ENCODE measurements at regions not wholly inside any gene's neighbourhood (a gene's known extent, or its start where the extent isn't known, plus 50 kb on each side); places are given as distances from the start of the nearest gene placed in this dataset.

- H3K27ac ChIP-seq: no peak overlapping the region
- no peak overlapping the region for H3K4me3 ChIP-seq
- no peak for ATAC-seq (ENCODE audit: insufficient number of reproducible peaks, low FRiP score, low read depth)
- no peaks in the 10 kb centered on the region for H3K27me3 ChIP-seq (replicated peaks; ENCODE audit: insufficient read depth)
- H3K36me3 ChIP-seq: no peaks in the 10 kb centered on the region
- peaks cover 7 to 20% of the 10 kb centered on the region in 2 donors for H3K4me1 ChIP-seq (ENCODE audit: control insufficient read depth in 1 of 2, low read depth in 2 of 2)
- no peak for TF ChIP-seq CTCF (IDR thresholded peaks at IDR 0.05)
- no peaks in the 10 kb centered on the region for H3K9me3 ChIP-seq
- DNase-seq (ENCODE audit: low spot score): no peak
Measured at GRCh38 chr11:106464728-106465127, 387.3 kb downstream of the AASDHPPT start.

GRCh38 chr11:106466521-106467080 lies 389.1 kb downstream of the AASDHPPT start:
- ATAC-seq (ENCODE audit: insufficient number of reproducible peaks, low FRiP score, low read depth): no peak
- Histone ChIP-seq H3K4me3 (no peak overlapping the region), H3K27me3 (replicated peaks; ENCODE audit: insufficient read depth) (no peaks in the 10 kb centered on the region), H3K27ac (no peak overlapping the region), H3K9me3 (no peaks in the 10 kb centered on the region), H3K4me1 (ENCODE audit: control insufficient read depth in 1 of 2, low read depth in 2 of 2) (peaks cover 7 to 15% of the 10 kb centered on the region in 2 donors), H3K36me3 (no peaks in the 10 kb centered on the region)
- no peak for TF ChIP-seq CTCF (IDR thresholded peaks at IDR 0.05)
- DNase-seq (ENCODE audit: low spot score): no peak

- no peak for TF ChIP-seq CTCF (IDR thresholded peaks at IDR 0.05)
- H3K4me1 ChIP-seq (ENCODE audit: control insufficient read depth in 1 of 2, low read depth in 2 of 2): peaks cover 7 to 9% of the 10 kb centered on the region in 2 donors
- H3K36me3 ChIP-seq: no peaks in the 10 kb centered on the region
- no peak overlapping the region for H3K4me3 ChIP-seq
- H3K27me3 ChIP-seq (replicated peaks; ENCODE audit: insufficient read depth): no peaks in the 10 kb centered on the region
- no peaks in the 10 kb centered on the region for H3K9me3 ChIP-seq
- DNase-seq (ENCODE audit: low spot score) (no peak), ATAC-seq (ENCODE audit: insufficient number of reproducible peaks, low FRiP score, low read depth) (no peak)
- no peak overlapping the region for H3K27ac ChIP-seq
Measured at GRCh38 chr11:106467501-106467900, 390.0 kb downstream of the AASDHPPT start.

- no peak overlapping the region for H3K4me3 ChIP-seq
- DNase-seq (ENCODE audit: low spot score) (no peak), ATAC-seq (ENCODE audit: insufficient number of reproducible peaks, low FRiP score, low read depth) (no peak)
- H3K27ac ChIP-seq: no peak overlapping the region
- TF ChIP-seq CTCF (IDR thresholded peaks at IDR 0.05): no peak
- no peaks in the 10 kb centered on the region for H3K36me3 ChIP-seq
- peaks cover 6 to 7% of the 10 kb centered on the region in 2 donors for H3K4me1 ChIP-seq (ENCODE audit: control insufficient read depth in 1 of 2, low read depth in 2 of 2)
- H3K27me3 ChIP-seq (replicated peaks; ENCODE audit: insufficient read depth): no peaks in the 10 kb centered on the region
- H3K9me3 ChIP-seq: no peaks in the 10 kb centered on the region
Measured at GRCh38 chr11:106468086-106468485, 390.6 kb downstream of the AASDHPPT start.

GRCh38 chr11:106468531-106468930 lies 391.1 kb downstream of the AASDHPPT start:
- H3K9me3 ChIP-seq: no peaks in the 10 kb centered on the region
- no peaks in the 10 kb centered on the region for H3K27me3 ChIP-seq (replicated peaks; ENCODE audit: insufficient read depth)
- no peaks in the 10 kb centered on the region for H3K36me3 ChIP-seq
- ATAC-seq (ENCODE audit: insufficient number of reproducible peaks, low FRiP score, low read depth) (no peak), DNase-seq (ENCODE audit: low spot score) (no peak)
- H3K4me3 ChIP-seq: no peak overlapping the region
- TF ChIP-seq CTCF (IDR thresholded peaks at IDR 0.05): no peak
- H3K27ac ChIP-seq: no peak overlapping the region
- H3K4me1 ChIP-seq (ENCODE audit: control insufficient read depth in 1 of 2, low read depth in 2 of 2): peaks cover 6 to 7% of the 10 kb centered on the region in 2 donors
